Left lung (tissue), 4 donors: ENCODE measurements at regions not wholly inside any gene's neighbourhood (a gene's known extent, or its start where the extent isn't known, plus 50 kb on each side); places are given as distances from the start of the nearest gene placed in this dataset.

Source experiments
- ATAC-seq: fragments of 200-7000 bp; cut with Tn5 transposase; one replicate; pipeline ENCODE4 v1.9.1; 2020; ENCODE audit warnings: moderate library complexity
- DNase-seq, 4 donors: peaks; one replicate each; pipeline ENCODE4 v3.0.0-alpha.2; 2013 to 2020
- H3K27ac ChIP-seq, 2 donors: fragments of 200-600 bp; sonication (generic) in 1 of 2; one replicate each; pipeline versions ENCODE4 v1.5.0 to v1.8.0; 2020 to 2021
- H3K27me3 ChIP-seq, 2 donors: fragments of 200-600 bp; sonication (generic) in 1 of 2; one replicate each; pipeline versions ENCODE4 v1.5.0 to v1.8.0; 2020 to 2021
- H3K36me3 ChIP-seq, 2 donors: fragments of 200-600 bp; sonication (generic) in 1 of 2; one replicate each; pipeline versions ENCODE4 v1.5.0 to v1.8.0; 2020 to 2021
- H3K4me1 ChIP-seq, 2 donors: fragments of 200-600 bp; one replicate each; pipeline ENCODE4 v1.8.0; 2021
- H3K4me3 ChIP-seq, 2 donors: fragments of 200-600 bp; sonication (generic) in 1 of 2; one replicate each; pipeline versions ENCODE4 v1.5.0 to v1.8.0; 2020 to 2021; ENCODE audit warnings: mild to moderate bottlenecking in 1 of 2
- H3K9me3 ChIP-seq, 2 donors: fragments of 200-600 bp; sonication (generic) in 1 of 2; one replicate each; pipeline versions ENCODE4 v1.5.0 to v1.8.0; 2020 to 2021
- intact Hi-C, 2 donors: fragments of 100-400 bp; cut with DNase I; formaldehyde crosslinking; loops; one replicate each; pipeline versions ENCODE4 v1.11.2 to v1.14.2; 2022
- TF ChIP-seq, protein P1 (sequence below), 2 donors: fragments of 200-600 bp; sonication (generic) in 1 of 2; IDR thresholded peaks; one replicate each; pipeline versions ENCODE4 v1.5.0 to v1.8.0; 2021; ENCODE audit warnings: antibody characterized with exemption in 2 of 2
- donor health status: DM: no; HTN: yes; CAD: no.
- donor health status: DM: no; HTN: no; CAD: no.

DNA sequence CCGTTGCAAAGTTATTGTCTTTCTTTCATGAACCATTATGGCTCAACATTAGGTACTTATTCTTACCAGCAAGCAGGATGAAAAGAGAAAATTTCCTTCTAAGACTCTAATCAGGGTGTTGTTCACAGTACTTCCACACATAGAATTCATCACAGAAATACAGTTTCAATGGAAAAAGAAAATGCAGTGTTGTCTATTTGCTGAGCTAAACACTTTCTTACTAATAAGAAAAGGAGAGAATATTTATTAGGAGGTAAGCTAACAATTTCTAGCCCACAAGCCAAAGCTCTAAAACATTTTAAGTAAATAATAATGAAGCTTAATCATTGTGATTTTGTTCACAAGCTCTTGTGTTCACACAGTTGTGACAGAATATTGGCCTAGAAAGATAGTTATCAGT lies 1772.8 kb upstream of the PCDH7 start:
- peaks cover 0 to 3% of the 10 kb centered on the region in 2 donors for H3K9me3 ChIP-seq
- ATAC-seq, result no peak
- H3K4me1 ChIP-seq, result no peaks in the 10 kb centered on the region
- H3K27me3 ChIP-seq, result no peaks in the 10 kb centered on the region
- no peak overlapping the region for H3K27ac ChIP-seq
- no peaks in the 10 kb centered on the region for H3K36me3 ChIP-seq
- no peak for DNase-seq
- no peak overlapping the region for H3K4me3 ChIP-seq
- intact Hi-C loops, result no loop called here
- TF ChIP-seq, protein P1, sequence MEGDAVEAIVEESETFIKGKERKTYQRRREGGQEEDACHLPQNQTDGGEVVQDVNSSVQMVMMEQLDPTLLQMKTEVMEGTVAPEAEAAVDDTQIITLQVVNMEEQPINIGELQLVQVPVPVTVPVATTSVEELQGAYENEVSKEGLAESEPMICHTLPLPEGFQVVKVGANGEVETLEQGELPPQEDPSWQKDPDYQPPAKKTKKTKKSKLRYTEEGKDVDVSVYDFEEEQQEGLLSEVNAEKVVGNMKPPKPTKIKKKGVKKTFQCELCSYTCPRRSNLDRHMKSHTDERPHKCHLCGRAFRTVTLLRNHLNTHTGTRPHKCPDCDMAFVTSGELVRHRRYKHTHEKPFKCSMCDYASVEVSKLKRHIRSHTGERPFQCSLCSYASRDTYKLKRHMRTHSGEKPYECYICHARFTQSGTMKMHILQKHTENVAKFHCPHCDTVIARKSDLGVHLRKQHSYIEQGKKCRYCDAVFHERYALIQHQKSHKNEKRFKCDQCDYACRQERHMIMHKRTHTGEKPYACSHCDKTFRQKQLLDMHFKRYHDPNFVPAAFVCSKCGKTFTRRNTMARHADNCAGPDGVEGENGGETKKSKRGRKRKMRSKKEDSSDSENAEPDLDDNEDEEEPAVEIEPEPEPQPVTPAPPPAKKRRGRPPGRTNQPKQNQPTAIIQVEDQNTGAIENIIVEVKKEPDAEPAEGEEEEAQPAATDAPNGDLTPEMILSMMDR (IDR thresholded peaks at IDR 0.05), result no peak

DNA sequence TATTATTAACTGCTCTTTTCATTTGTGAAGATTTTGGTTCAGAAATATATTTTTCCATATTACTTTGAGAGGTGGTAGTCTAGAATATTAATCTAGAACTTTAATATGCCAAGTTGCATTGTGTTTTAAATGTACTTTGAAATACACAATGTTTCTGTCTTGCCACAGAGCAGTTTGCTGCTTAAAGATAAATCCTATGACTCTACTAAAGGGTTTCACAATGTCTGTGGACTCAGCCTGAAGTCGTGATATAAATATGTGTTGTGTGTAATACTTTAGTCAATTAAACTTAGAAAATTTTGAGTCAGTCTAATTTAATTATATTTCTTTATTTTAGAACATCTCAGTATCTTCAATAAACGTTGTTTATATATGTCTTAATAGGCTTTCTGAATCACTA lies 1771.7 kb upstream of the PCDH7 start:
- H3K4me3 ChIP-seq, result no peak overlapping the region
- ATAC-seq (no peak), DNase-seq (no peak)
- no peaks in the 10 kb centered on the region for H3K27me3 ChIP-seq
- intact Hi-C loops, result no loop called here
- no peaks in the 10 kb centered on the region for H3K9me3 ChIP-seq
- TF ChIP-seq, protein P1 (IDR thresholded peaks at IDR 0.05), result no peak
- H3K27ac ChIP-seq, result no peak overlapping the region
- no peaks in the 10 kb centered on the region for H3K4me1 ChIP-seq
- H3K36me3 ChIP-seq, result no peaks in the 10 kb centered on the region

DNA sequence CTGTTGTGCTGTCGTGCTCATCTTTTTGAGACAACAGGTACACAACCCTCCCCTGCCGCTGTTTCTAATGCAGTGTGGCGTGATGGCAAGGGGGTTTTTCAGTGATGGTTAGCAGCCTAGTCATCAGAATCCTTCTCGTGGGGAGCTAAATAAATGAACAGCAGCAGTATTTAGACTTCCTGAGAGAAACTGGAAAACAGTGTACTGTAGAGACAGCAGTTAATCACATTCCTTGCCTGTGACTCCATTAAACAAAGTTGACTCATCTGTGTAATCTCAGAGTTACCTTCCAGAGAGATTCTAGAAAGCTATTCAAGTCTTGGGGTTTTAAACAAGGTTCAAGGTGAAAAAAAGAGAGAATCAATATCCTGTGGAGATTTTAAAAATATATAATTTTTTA lies 1753.2 kb upstream of the PCDH7 start:
- H3K27ac ChIP-seq, result no peak overlapping the region
- TF ChIP-seq, protein P1 (IDR thresholded peaks at IDR 0.05), result no peak
- no peak for ATAC-seq
- H3K36me3 ChIP-seq, result no peaks in the 10 kb centered on the region
- no peaks in the 10 kb centered on the region for H3K27me3 ChIP-seq
- no peaks in the 10 kb centered on the region for H3K9me3 ChIP-seq
- no peaks in the 10 kb centered on the region for H3K4me1 ChIP-seq
- no peak overlapping the region for H3K4me3 ChIP-seq
- no peak for DNase-seq
- intact Hi-C loops, result no loop called here

DNA sequence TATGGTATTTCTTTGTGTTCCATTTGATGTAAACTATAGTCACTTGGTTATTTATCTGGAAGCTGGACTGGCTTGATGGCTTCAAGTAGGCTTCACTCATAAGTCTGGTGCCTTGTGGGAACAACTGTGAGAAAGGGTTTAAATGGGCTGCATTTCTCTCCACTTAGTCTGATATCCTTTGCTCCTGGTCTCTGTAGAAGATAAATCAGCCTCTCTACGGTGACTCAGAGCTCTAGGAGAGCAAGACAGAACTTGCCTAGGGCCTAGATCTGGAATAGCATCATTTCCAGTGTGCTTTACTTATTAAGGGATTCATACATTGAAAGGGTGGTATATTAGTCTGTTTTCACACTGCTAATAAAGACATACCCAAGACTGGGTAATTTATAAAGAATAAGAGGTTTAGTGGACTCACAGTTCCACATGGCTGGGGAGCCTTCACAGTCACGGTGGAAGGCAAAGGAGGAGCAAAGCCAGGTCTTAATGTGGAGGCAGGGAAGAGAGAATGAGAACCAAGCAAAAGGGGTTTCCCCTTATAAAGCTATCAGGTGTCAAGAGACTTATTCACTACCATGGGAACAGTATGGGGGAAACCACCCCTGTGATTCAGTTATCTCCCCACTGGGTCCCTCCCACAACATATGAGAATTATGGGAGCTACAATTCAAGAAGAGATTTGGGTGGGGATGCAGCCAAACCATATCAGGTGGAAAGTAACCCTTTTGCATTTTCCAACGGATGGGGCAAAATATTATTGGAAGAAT lies 1746.4 kb upstream of the PCDH7 start:
- ATAC-seq (no peak), DNase-seq (no peak)
- H3K27me3 ChIP-seq, result no peaks in the 10 kb centered on the region
- H3K27ac ChIP-seq, result no peak overlapping the region
- no peaks in the 10 kb centered on the region for H3K4me1 ChIP-seq
- no peaks in the 10 kb centered on the region for H3K9me3 ChIP-seq
- TF ChIP-seq, protein P1 (IDR thresholded peaks at IDR 0.05), result no peak
- H3K36me3 ChIP-seq, result no peaks in the 10 kb centered on the region
- intact Hi-C loops, result no loop called here
- no peak overlapping the region for H3K4me3 ChIP-seq

DNA sequence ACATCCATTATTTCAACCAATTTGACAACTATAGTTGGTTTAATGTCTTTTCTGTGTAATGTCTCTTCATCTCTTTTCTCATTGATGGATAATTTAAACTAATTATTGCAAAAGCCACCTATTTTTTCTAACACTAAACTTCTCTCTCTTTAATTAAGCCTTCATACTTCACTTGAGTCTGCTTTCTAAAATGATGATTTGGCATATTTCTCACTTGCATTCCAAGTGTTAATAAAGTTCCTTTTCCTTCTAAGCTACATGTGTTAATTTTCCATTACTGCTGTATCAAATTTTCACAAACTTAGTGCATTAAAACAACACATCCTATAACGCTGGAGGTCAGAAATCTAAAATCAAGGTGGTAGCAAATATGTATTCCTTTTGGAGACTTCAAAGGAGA lies 1743.8 kb upstream of the PCDH7 start:
- H3K4me1 ChIP-seq, result no peaks in the 10 kb centered on the region
- intact Hi-C loops, result no loop called here
- no peaks in the 10 kb centered on the region for H3K27me3 ChIP-seq
- no peaks in the 10 kb centered on the region for H3K36me3 ChIP-seq
- no peak overlapping the region for H3K4me3 ChIP-seq
- H3K9me3 ChIP-seq, result no peaks in the 10 kb centered on the region
- TF ChIP-seq, protein P1 (IDR thresholded peaks at IDR 0.05), result no peak
- H3K27ac ChIP-seq, result no peak overlapping the region
- no peak for ATAC-seq
- DNase-seq, result no peak
